ENCODE measurements at regions not wholly inside any gene's neighbourhood (a gene's known extent, or its start where the extent isn't known, plus 50 kb on each side); places are given as distances from the start of the nearest gene placed in this dataset.

DNA sequence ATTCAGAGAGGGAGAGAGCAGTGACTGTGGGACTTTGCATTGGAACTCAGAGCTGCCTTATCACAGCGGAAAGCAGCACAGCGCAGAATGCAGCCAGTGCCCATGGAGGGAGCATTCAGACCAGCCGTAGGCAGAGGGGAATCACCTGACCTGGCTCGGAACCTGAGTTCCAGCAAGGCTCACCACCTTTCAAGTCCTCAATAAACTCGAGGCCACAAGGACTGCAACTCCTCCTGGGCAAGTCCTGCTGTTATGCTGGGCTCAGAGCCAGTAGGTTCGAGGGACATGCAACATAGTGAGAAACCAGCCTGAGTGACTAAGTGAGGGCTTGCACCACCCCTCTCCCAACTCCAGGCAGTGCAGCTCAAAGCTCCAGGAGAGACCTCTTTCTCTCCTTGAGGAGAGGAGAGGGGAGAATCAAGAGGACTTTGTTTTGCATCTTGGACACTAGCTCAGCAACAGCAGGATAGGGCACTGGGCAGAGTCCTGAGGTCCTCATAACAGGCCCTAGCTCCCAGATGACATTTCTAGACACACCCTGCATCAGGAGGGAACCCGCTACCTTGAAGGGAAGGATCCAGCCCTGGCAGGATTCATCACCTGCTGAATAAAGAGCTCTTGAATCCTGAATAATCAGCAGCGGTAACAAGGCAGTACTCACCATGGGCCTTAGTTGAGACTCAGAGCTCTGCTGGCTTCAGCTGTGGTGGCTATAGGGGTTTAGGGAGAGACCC lies 136.8 kb upstream of the OTOS start:
- TF ChIP-seq, protein P1, sequence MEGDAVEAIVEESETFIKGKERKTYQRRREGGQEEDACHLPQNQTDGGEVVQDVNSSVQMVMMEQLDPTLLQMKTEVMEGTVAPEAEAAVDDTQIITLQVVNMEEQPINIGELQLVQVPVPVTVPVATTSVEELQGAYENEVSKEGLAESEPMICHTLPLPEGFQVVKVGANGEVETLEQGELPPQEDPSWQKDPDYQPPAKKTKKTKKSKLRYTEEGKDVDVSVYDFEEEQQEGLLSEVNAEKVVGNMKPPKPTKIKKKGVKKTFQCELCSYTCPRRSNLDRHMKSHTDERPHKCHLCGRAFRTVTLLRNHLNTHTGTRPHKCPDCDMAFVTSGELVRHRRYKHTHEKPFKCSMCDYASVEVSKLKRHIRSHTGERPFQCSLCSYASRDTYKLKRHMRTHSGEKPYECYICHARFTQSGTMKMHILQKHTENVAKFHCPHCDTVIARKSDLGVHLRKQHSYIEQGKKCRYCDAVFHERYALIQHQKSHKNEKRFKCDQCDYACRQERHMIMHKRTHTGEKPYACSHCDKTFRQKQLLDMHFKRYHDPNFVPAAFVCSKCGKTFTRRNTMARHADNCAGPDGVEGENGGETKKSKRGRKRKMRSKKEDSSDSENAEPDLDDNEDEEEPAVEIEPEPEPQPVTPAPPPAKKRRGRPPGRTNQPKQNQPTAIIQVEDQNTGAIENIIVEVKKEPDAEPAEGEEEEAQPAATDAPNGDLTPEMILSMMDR (conservative IDR thresholded peaks at IDR 0.05; ENCODE audit: low read depth, low read length): no peak
- TF ChIP-seq EZH2 (IDR thresholded peaks at IDR 0.05; ENCODE audit: borderline replicate concordance, low read depth, low read length, poor library complexity, severe bottlenecking): no peak

All from A673 (cell line).